BE2C (cell line): ENCODE measurements at regions not wholly inside any gene's neighbourhood (a gene's known extent, or its start where the extent isn't known, plus 50 kb on each side); places are given as distances from the start of the nearest gene placed in this dataset.

ENCODE experiments used
- DNase-seq: peaks from one replicate; pipeline ENCODE4 v3.0.0-alpha.2; 2020
- H3K27me3 ChIP-seq: fragments of 250-450 bp; sonication (Bioruptor Pico); 2 replicates; pipeline ENCODE4 v1.5.1; 2020; ENCODE audit warnings: mild to moderate bottlenecking
- H3K36me3 ChIP-seq: fragments of 250-450 bp; sonication (Bioruptor Pico); 2 replicates; pipeline ENCODE4 v1.5.1; 2020; ENCODE audit warnings: mild to moderate bottlenecking
- H3K4me1 ChIP-seq: fragments of 250-450 bp; sonication (Bioruptor Pico); 2 replicates; pipeline ENCODE4 v1.5.1; 2020
- H3K4me3 ChIP-seq: 2 replicates; pipeline ENCODE4 v1.5.1; 2011; ENCODE audit warnings: low read depth, low read length
- H3K9me3 ChIP-seq: fragments of 250-450 bp; sonication (Bioruptor Pico); 2 replicates; pipeline ENCODE4 v1.5.1; 2020
- TF ChIP-seq, protein P1 (sequence below): IDR thresholded peaks from 2 replicates; pipeline ENCODE4 v1.5.1; 2012; ENCODE audit warnings: mild to moderate bottlenecking, low read depth, low read length

DNA sequence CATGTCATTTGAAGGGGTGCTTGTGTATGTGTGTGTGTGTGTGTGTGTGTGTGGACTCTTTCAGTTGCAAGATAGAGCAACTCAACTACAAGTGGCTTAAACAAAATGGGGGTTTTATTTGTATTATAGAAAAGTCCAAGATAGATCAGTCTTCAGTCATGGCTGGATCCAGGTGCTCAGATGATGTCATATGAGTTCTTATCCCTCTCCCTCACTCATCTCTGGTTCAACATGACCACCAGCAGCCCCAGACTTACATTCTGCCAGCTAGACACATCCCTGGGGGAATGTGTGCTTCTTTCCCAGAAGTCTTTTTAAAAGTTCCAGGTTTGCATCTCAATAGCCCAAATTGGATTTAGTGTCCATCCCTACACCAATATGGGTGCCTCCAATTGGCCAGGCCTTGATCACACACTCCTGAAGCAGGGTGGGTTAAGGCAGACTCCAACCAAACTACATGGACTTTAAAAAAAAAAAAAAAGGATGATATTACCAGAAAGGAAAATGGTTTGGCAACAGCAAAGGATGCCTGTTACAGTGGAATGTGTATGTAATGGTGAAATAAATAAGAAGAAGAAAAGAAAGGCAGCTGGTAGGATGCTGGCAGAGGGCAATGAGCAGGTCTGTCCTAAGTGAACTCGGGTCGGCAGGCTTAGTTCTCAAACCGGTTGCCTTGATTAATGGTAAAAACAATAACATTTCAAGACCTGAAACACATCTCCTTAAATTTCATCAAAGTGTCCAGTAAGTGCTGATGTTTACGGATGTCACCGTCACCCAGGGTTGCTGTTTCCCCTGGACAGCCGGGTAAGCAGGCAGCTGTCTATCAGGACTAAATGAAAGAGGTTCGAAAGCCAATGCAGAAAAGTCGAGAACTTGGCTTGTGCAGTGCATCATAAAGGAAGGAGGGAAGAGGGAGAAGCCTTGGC, 107.7 kb downstream of the SMIM20 start:
- DNase-seq, result no peak
- TF ChIP-seq, protein P1, sequence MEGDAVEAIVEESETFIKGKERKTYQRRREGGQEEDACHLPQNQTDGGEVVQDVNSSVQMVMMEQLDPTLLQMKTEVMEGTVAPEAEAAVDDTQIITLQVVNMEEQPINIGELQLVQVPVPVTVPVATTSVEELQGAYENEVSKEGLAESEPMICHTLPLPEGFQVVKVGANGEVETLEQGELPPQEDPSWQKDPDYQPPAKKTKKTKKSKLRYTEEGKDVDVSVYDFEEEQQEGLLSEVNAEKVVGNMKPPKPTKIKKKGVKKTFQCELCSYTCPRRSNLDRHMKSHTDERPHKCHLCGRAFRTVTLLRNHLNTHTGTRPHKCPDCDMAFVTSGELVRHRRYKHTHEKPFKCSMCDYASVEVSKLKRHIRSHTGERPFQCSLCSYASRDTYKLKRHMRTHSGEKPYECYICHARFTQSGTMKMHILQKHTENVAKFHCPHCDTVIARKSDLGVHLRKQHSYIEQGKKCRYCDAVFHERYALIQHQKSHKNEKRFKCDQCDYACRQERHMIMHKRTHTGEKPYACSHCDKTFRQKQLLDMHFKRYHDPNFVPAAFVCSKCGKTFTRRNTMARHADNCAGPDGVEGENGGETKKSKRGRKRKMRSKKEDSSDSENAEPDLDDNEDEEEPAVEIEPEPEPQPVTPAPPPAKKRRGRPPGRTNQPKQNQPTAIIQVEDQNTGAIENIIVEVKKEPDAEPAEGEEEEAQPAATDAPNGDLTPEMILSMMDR, result no peak
- H3K9me3 ChIP-seq, result peaks cover 3% of the 10 kb centered on the region; the same call in 1 of the 2 replicates
- H3K4me1 ChIP-seq, result no peaks in the 10 kb centered on the region
- no peak overlapping the region for H3K4me3 ChIP-seq
- no peaks in the 10 kb centered on the region for H3K36me3 ChIP-seq
- H3K27me3 ChIP-seq, result no peaks in the 10 kb centered on the region

DNA sequence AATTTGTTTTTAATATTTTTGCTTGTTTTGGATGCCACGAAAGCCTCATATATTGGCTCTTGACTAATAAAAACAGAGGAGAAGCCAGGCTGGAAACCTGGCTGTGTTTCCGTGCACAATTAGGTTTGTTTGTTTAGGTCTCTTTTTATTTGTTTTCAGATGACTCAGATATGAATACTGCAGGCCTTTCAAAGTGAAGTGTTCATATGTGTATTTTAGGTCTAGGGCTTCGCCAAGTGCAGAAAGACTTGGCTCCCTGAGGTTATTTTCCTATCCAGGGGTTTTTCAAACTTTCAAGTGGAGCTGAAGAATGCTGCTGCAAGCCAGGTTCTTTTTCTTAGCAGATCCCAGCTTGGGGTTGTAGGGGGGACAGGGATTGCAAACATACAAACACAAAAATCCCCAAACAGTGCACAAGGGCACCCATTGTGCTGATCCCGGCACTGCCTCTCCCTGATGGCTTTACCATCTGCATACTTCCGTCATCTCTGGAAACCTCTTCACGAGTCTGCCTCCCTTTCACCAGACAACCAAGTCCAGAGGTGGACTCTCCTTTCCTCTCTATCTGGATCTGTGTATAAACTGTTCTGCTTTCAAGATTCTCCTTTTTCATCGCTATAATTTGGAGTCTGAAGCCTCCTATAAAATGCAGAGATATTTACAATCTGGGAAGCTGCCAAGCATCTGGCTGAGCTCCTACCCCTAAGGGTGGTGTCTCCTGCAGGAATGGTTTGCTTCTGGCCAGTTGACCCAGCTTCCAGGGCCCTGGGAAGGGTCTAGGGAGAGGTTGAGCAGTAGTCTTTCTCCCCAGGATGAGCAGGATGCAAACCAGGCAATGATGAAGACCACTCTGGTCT, 108.6 kb downstream of the SMIM20 start:
- TF ChIP-seq, protein P1, result no peak
- Histone ChIP-seq H3K9me3 (peaks cover 3% of the 10 kb centered on the region; the same call in 1 of the 2 replicates), H3K36me3 (no peaks in the 10 kb centered on the region), H3K27me3 (no peaks in the 10 kb centered on the region), H3K4me3 (no peak overlapping the region), H3K4me1 (no peaks in the 10 kb centered on the region)
- DNase-seq, result no peak

DNA sequence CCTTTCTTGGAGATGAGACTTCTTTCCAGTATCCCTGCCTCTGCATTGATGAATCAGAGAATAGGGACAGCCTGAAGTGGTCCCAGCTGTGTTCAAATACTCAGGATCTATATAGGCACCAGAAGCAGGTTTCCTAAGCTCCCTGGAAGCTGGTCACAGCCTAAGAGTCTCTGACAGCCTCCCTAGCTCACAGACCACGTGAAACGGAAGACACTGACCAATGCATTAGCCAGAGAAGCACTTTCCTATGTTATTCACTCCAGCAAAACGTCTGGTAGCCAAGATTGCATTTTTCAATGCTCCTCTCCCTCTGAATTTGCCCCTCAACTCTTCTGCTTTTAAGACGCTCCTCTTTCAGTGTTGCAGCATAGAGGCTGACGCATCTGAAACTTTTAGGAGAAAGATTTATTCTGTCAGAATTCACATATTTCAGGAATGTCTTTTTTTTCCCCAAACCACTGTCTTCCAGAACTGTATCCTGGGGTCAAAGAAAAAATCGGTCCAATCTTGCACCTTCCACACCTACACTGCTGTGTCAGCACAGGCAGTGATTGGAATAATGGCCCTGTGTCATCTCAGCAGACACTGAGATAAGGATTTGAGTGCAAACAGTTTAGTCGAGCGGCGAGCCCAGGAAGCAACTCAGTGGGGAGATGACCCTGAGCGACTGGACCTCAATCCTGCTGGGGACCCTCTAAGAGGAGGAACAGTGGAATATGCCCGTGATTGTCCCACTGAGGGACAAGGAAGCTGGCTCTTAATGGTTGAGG, 109.4 kb downstream of the SMIM20 start:
- H3K4me1 ChIP-seq, result no peaks in the 10 kb centered on the region
- no peak for DNase-seq
- no peaks in the 10 kb centered on the region for H3K36me3 ChIP-seq
- TF ChIP-seq, protein P1, result no peak
- H3K9me3 ChIP-seq, result no peaks in the 10 kb centered on the region
- H3K27me3 ChIP-seq, result no peaks in the 10 kb centered on the region
- no peak overlapping the region for H3K4me3 ChIP-seq

DNA sequence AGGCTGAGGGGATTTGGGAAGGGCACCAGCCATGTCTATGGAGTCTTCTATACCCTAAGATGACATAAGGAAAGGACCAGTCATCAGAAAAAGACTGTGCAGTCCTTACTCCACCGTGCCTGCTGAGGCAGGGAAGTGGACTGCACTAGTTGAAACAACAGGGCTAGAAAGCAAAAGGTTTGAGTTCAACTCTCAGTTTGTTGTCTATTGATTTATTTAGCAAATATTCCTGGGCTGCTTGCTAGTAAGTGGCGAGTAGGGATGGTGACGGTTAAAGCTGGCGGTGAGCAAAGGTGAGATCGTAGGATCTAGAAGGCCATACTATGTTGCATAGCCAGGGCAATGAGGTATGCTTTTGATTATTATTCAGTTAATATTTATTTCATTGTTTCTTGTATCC, 110.1 kb downstream of the SMIM20 start:
- no peak overlapping the region for H3K4me3 ChIP-seq
- TF ChIP-seq, protein P1, result no peak
- no peaks in the 10 kb centered on the region for H3K9me3 ChIP-seq
- no peaks in the 10 kb centered on the region for H3K27me3 ChIP-seq
- DNase-seq, result no peak
- H3K36me3 ChIP-seq, result no peaks in the 10 kb centered on the region
- no peaks in the 10 kb centered on the region for H3K4me1 ChIP-seq

DNA sequence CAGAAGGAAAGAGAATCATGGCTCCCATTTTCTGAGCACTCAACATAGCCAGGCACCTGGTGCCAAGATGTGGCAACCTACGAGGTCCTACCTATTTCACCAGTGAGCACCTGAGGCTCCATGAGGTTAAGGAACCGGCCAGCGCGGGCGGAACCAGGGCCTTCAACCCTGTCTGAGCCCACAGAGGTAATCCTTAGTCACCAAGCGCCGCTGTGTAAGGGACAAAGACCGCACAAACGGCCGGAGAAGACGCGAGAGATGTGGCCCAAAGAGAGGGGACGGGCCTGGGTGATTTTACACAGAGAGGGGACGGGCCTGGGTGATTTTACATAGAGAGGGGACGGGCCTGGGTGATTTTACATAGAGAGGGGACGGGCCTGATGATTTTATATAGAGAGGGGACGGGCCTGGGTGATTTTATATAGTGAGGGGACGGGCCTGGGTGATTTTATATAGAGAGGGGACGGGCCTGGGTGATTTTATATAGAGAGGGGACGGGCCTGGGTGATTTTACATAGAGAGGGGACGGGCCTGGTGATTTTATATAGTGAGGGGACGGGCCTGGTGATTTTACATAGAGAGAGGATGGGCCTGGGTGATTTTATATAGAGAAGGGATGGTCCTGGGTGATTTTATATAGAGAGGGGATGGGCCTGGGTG, 114.2 kb downstream of the SMIM20 start:
- TF ChIP-seq, protein P1, result no peak
- no peak overlapping the region for H3K4me3 ChIP-seq
- H3K9me3 ChIP-seq, result no peaks in the 10 kb centered on the region
- H3K36me3 ChIP-seq, result no peaks in the 10 kb centered on the region
- no peaks in the 10 kb centered on the region for H3K27me3 ChIP-seq
- DNase-seq, result no peak
- H3K4me1 ChIP-seq, result no peaks in the 10 kb centered on the region
